Smooth muscle cell (in vitro differentiated cells): ENCODE measurements at regions not wholly inside any gene's neighbourhood (a gene's known extent, or its start where the extent isn't known, plus 50 kb on each side); places are given as distances from the start of the nearest gene placed in this dataset.
A peak's percentile ranks its signal among the peaks of the same experiment; 100 is the strongest.

Source experiments
- DNase-seq: peaks from one replicate; lab custom pipeline; 2025; ENCODE audit not compliant: unreplicated experiment; lab: John Stamatoyannopoulos, UW
- H2AFZ ChIP-seq: fragments of 200-600 bp; sonication (generic); 2 replicates; pipeline ENCODE4 v1.6.0; 2016; ENCODE audit warnings: antibody characterized with exemption, low read depth, mild to moderate bottlenecking
- H3F3A ChIP-seq: fragments of 200-600 bp; sonication (generic); 2 replicates; pipeline ENCODE4 v1.6.0; 2017; ENCODE audit warnings: antibody characterized with exemption, low read depth
- H3K27ac ChIP-seq: fragments of 200-600 bp; sonication (generic); 2 replicates; pipeline ENCODE4 v1.5.1; 2016; ENCODE audit warnings: low read depth, mild to moderate bottlenecking
- H3K27me3 ChIP-seq: fragments of 200-600 bp; sonication (generic); 2 replicates; pipeline ENCODE4 v1.6.1; 2016; ENCODE audit warnings: low read depth, mild to moderate bottlenecking
- H3K36me3 ChIP-seq: fragments of 200-600 bp; sonication (generic); 2 replicates; pipeline ENCODE4 v1.5.1; 2016; ENCODE audit warnings: low read depth
- H3K4me1 ChIP-seq: fragments of 200-600 bp; sonication (generic); 2 replicates; pipeline ENCODE4 v1.5.1; 2016; ENCODE audit warnings: low read depth
- H3K4me2 ChIP-seq: fragments of 200-600 bp; sonication (generic); 2 replicates; pipeline ENCODE4 v1.6.0; 2016; ENCODE audit warnings: mild to moderate bottlenecking
- H3K4me3 ChIP-seq: fragments of 200-600 bp; sonication (generic); 2 replicates; pipeline ENCODE4 v1.5.1; 2016; ENCODE audit warnings: mild to moderate bottlenecking
- H3K79me2 ChIP-seq: fragments of 200-600 bp; sonication (generic); 2 replicates; pipeline ENCODE4 v1.6.0; 2016; ENCODE audit warnings: low read depth, mild to moderate bottlenecking
- H3K9ac ChIP-seq: fragments of 200-600 bp; sonication (generic); 2 replicates; pipeline ENCODE4 v1.6.0; 2016; ENCODE audit warnings: low read depth
- H3K9me3 ChIP-seq: fragments of 200-600 bp; sonication (generic); replicated peaks from 2 replicates; pipeline ENCODE4 v1.5.1; 2016; ENCODE audit warnings: low read depth
- H4K20me1 ChIP-seq: fragments of 200-600 bp; sonication (generic); 2 replicates; pipeline ENCODE4 v1.6.0; 2016; ENCODE audit warnings: low read depth
- CTCF ChIP-seq: fragments of 200-600 bp; sonication (generic); IDR thresholded peaks from 2 replicates; pipeline ENCODE4 v1.5.1; 2017; ENCODE audit warnings: borderline replicate concordance, mild to moderate bottlenecking, antibody characterized with exemption; ENCODE audit not compliant: insufficient read depth, poor library complexity, severe bottlenecking
- WGBS: methylation state at CpG from one replicate; pipeline ENCODE4 v1.1.7; 2016; ENCODE audit warnings: low lambda C conversion rate; 5-methylcytosine and 5-hydroxymethylcytosine counted together

- Histone ChIP-seq H3K27me3 (no peaks in the 10 kb centered on the region), H3K9ac (peak overlapping the region; percentile 19), H3K79me2 (no peaks in the 10 kb centered on the region), H3K4me3 (no peak overlapping the region), H3K27ac (peak overlapping the region; percentile 80), H4K20me1 (no peaks in the 10 kb centered on the region), H2AFZ (no peak overlapping the region), H3F3A (peaks cover 14% of the 10 kb centered on the region), H3K36me3 (no peaks in the 10 kb centered on the region), H3K9me3 (no peaks in the 10 kb centered on the region), H3K4me1 (peaks cover 10% of the 10 kb centered on the region), H3K4me2 (peak overlapping the region; percentile 68)
- no peak for TF ChIP-seq CTCF
- no peak for DNase-seq
- WGBS: 55% methylated on average over 3 of the region's 3 CpGs
Measured at GRCh38 chr1:114319418-114319817, 165.7 kb upstream of the SYT6 start.

GRCh38 chr1:114318961-114319360 lies 165.3 kb upstream of the SYT6 start:
- Histone ChIP-seq H3K9me3 (no peaks in the 10 kb centered on the region), H3K9ac (no peak overlapping the region), H3K27ac (peak overlapping the region; percentile 80), H4K20me1 (no peaks in the 10 kb centered on the region), H3K4me2 (peak overlapping the region; percentile 68), H2AFZ (no peak overlapping the region), H3K27me3 (no peaks in the 10 kb centered on the region), H3K79me2 (no peaks in the 10 kb centered on the region), H3F3A (peaks cover 14% of the 10 kb centered on the region), H3K36me3 (no peaks in the 10 kb centered on the region), H3K4me1 (peaks cover 10% of the 10 kb centered on the region), H3K4me3 (no peak overlapping the region)
- WGBS: 89% methylated on average over 2 of the region's 2 CpGs
- no peak for TF ChIP-seq CTCF
- DNase-seq: no peak

- no peaks in the 10 kb centered on the region for H3K36me3 ChIP-seq
- H3F3A ChIP-seq: peaks cover 14% of the 10 kb centered on the region
- H3K9me3 ChIP-seq: no peaks in the 10 kb centered on the region
- peak overlapping the region; percentile 38 for H3K27ac ChIP-seq
- 89% methylated on average over 3 of the region's 3 CpGs for WGBS
- no peak overlapping the region for H3K9ac ChIP-seq
- no peak for DNase-seq
- H3K79me2 ChIP-seq: no peaks in the 10 kb centered on the region
- H4K20me1 ChIP-seq: no peaks in the 10 kb centered on the region
- peaks cover 10% of the 10 kb centered on the region for H3K4me1 ChIP-seq
- H3K4me2 ChIP-seq: no peak overlapping the region
- H3K4me3 ChIP-seq: no peak overlapping the region
- TF ChIP-seq CTCF: no peak
- H3K27me3 ChIP-seq: no peaks in the 10 kb centered on the region
- H2AFZ ChIP-seq: no peak overlapping the region
Measured at GRCh38 chr1:114316204-114316603, 162.5 kb upstream of the SYT6 start.

- H4K20me1 ChIP-seq: no peaks in the 10 kb centered on the region
- H3K27me3 ChIP-seq: no peaks in the 10 kb centered on the region
- TF ChIP-seq CTCF: no peak
- H3K9me3 ChIP-seq: no peaks in the 10 kb centered on the region
- H3K79me2 ChIP-seq: no peaks in the 10 kb centered on the region
- no peaks in the 10 kb centered on the region for H3K36me3 ChIP-seq
- H2AFZ ChIP-seq: no peak overlapping the region
- no peak overlapping the region for H3K9ac ChIP-seq
- H3K4me3 ChIP-seq: no peak overlapping the region
- peak overlapping the region; percentile 38 for H3K27ac ChIP-seq
- H3F3A ChIP-seq: peaks cover 10% of the 10 kb centered on the region
- peaks cover 10% of the 10 kb centered on the region for H3K4me1 ChIP-seq
- H3K4me2 ChIP-seq: no peak overlapping the region
- no peak for DNase-seq
Measured at GRCh38 chr1:114315631-114316030, 162.0 kb upstream of the SYT6 start.
